Liver (tissue), 8 donors: ENCODE measurements at regions not wholly inside any gene's neighbourhood (a gene's known extent, or its start where the extent isn't known, plus 50 kb on each side); places are given as distances from the start of the nearest gene placed in this dataset.

Experiments
- DNase-seq: peaks from one replicate; pipeline ENCODE4 v3.0.0-alpha.2; 2017; ENCODE audit warnings: low spot score
- H3K27ac ChIP-seq, 2 donors: one replicate each; pipeline ENCODE4 v1.7.0; 2013; ENCODE audit warnings: inconsistent platforms in 2 of 2, low read length in 2 of 2, control low read depth in 1 of 2, low read depth in 1 of 2, mild to moderate bottlenecking in 1 of 2
- H3K27me3 ChIP-seq, 4 donors: one replicate each; pipeline versions ENCODE4 v1.6.1 to v1.7.0; 2013; ENCODE audit warnings: low read length in 3 of 4, inconsistent platforms in 1 of 4, mild to moderate bottlenecking in 1 of 4, moderate library complexity in 1 of 4; ENCODE audit not compliant: control insufficient read depth in 4 of 4, insufficient read depth in 4 of 4
- H3K36me3 ChIP-seq, 4 donors: one replicate each; pipeline versions ENCODE4 v1.6.1 to v1.7.0; 2013; ENCODE audit warnings: low read length in 3 of 4, mild to moderate bottlenecking in 3 of 4, low read depth in 1 of 4, moderate library complexity in 1 of 4; ENCODE audit not compliant: control insufficient read depth in 4 of 4, insufficient read depth in 3 of 4
- H3K4me1 ChIP-seq, 4 donors: one replicate each; pipeline versions ENCODE4 v1.6.1 to v1.7.0; 2013; ENCODE audit warnings: low read length in 3 of 4, mild to moderate bottlenecking in 3 of 4, moderate library complexity in 1 of 4; ENCODE audit not compliant: control insufficient read depth in 4 of 4, insufficient read depth in 4 of 4
- H3K4me3 ChIP-seq, 3 donors: one replicate each; pipeline versions ENCODE4 v1.6.1 to v1.7.0; 2013; ENCODE audit warnings: low read length in 3 of 3, control low read depth in 1 of 3, low read depth in 1 of 3, mild to moderate bottlenecking in 1 of 3
- H3K9ac ChIP-seq, 2 donors: one replicate each; pipeline ENCODE4 v1.7.0; 2013; ENCODE audit warnings: low read length in 2 of 2, mild to moderate bottlenecking in 2 of 2, moderate library complexity in 2 of 2, control low read depth in 1 of 2, low read depth in 1 of 2
- H3K9me3 ChIP-seq, 4 donors: one replicate each; pipeline versions ENCODE4 v1.6.1 to v1.7.0; 2013; ENCODE audit warnings: low read length in 3 of 4; ENCODE audit not compliant: control insufficient read depth in 4 of 4
- EGR1 ChIP-seq, 2 donors: IDR thresholded peaks; 2 replicates each; pipeline ENCODE4 v1.6.1; 2016 to 2018; ENCODE audit warnings: antibody characterized with exemption in 2 of 2, low read depth in 2 of 2
- FOXA1 ChIP-seq: IDR thresholded peaks from 2 replicates; pipeline ENCODE4 v1.6.1; 2016; ENCODE audit warnings: antibody characterized with exemption
- FOXA2 ChIP-seq: IDR thresholded peaks from 2 replicates; pipeline ENCODE4 v1.6.1; 2016; ENCODE audit warnings: antibody characterized with exemption
- GABPA ChIP-seq, 2 donors: IDR thresholded peaks in 1 of 2; conservative IDR thresholded peaks in 1 of 2; 2 replicates each; pipeline ENCODE4 v1.6.1; 2016; ENCODE audit warnings: antibody characterized with exemption in 2 of 2, mild to moderate bottlenecking in 1 of 2, moderate library complexity in 1 of 2
- HNF4A ChIP-seq, 2 donors: conservative IDR thresholded peaks; 2 replicates each; pipeline ENCODE4 v1.6.1; 2016; ENCODE audit warnings: antibody characterized with exemption in 2 of 2, mild to moderate bottlenecking in 2 of 2
- HNF4G ChIP-seq: IDR thresholded peaks from 2 replicates; pipeline ENCODE4 v1.6.1; 2016; ENCODE audit warnings: antibody characterized with exemption
- JUND ChIP-seq, 2 donors: IDR thresholded peaks; 2 replicates each; pipeline ENCODE4 v1.6.1; 2016; ENCODE audit warnings: antibody characterized with exemption in 2 of 2
- NR2F2 ChIP-seq: IDR thresholded peaks from 2 replicates; pipeline ENCODE4 v1.6.1; 2016; ENCODE audit warnings: antibody characterized with exemption
- RAD21 ChIP-seq, 2 donors: IDR thresholded peaks; 2 replicates each; pipeline ENCODE4 v1.6.1; 2016; ENCODE audit warnings: antibody characterized with exemption in 2 of 2, mild to moderate bottlenecking in 2 of 2
- RXRA ChIP-seq, 2 donors: IDR thresholded peaks; 2 replicates each; pipeline ENCODE4 v1.6.1; 2017 to 2018; ENCODE audit warnings: antibody characterized with exemption in 2 of 2, mild to moderate bottlenecking in 1 of 2
- SP1 ChIP-seq: IDR thresholded peaks from 2 replicates; pipeline ENCODE4 v1.6.1; 2018; ENCODE audit warnings: antibody characterized with exemption, mild to moderate bottlenecking
- TAF1 ChIP-seq: conservative IDR thresholded peaks from 2 replicates; pipeline ENCODE4 v1.6.1; 2016; ENCODE audit warnings: antibody characterized with exemption, mild to moderate bottlenecking
- YY1 ChIP-seq: IDR thresholded peaks from 2 replicates; pipeline ENCODE4 v1.6.1; 2016; ENCODE audit warnings: antibody characterized with exemption, mild to moderate bottlenecking
- WGBS: extraction: QIAGEN DNeasy Blood & Tissue Kit; methylation state at CpG from one replicate; pipeline ENCODE4 v1.1.7; 2013; 5-methylcytosine and 5-hydroxymethylcytosine counted together
- TF ChIP-seq, protein P1 (sequence below): IDR thresholded peaks from 2 replicates; pipeline ENCODE4 v1.6.1; 2016; ENCODE audit warnings: antibody characterized with exemption
- TF ChIP-seq, protein P2 (sequence below): fragments of 150-350 bp; IDR thresholded peaks from 2 replicates; pipeline ENCODE4 v1.5.1; 2017; ENCODE audit warnings: improper control_type of control experiment, low read depth, low read length; ENCODE audit not compliant: missing input control
- TF ChIP-seq, protein P3 (sequence below): IDR thresholded peaks from 2 replicates; pipeline ENCODE4 v1.6.1; 2016; ENCODE audit warnings: antibody characterized with exemption, mild to moderate bottlenecking
- TF ChIP-seq, protein P4 (sequence below): IDR thresholded peaks from 2 replicates; pipeline ENCODE4 v1.6.1; 2016; ENCODE audit warnings: antibody characterized with exemption
- TF ChIP-seq, protein P5 (sequence below): IDR thresholded peaks from 2 replicates; pipeline ENCODE4 v1.6.1; 2016; ENCODE audit warnings: antibody characterized with exemption
- donor health status: healthy.
- donor health status: healthy.
- donor health status: healthy.
- donor health status: healthy.
- donor health status: healthy.

DNA sequence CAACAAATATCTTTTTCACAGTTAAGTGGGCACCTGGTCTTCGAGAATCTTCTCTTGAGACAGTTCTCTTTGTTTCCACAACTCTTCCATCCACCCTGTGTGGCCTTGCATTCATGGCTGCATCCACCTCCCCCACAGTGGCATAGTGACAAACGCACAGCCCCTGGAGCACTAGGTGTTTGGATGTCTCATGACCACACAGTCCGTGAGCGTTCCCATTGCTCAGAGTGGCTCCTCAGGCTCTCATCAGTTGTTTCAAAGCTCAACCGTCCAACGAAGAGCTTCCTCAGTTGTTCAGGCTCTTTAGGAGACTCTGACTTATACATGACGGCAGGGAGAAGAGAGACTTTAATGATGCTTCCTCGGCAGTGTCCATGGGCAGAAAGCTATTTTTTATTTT, 191.6 kb downstream of the CDRT15L2 start:
- no peak overlapping the region for H3K4me3 ChIP-seq
- H3K9me3 ChIP-seq = no peaks in the 10 kb centered on the region
- no peak for DNase-seq
- WGBS = 81% methylated on average over 8 of the region's 8 CpGs
- H3K4me1 ChIP-seq = no peaks in the 10 kb centered on the region
- no peak overlapping the region for H3K9ac ChIP-seq
- H3K27ac ChIP-seq = no peak overlapping the region
- no peaks in the 10 kb centered on the region for H3K36me3 ChIP-seq
- TF ChIP-seq JUND (IDR thresholded peaks at IDR 0.05) (no peak), RXRA (IDR thresholded peaks at IDR 0.05) (no peak), SP1 (no peak), TAF1 (no peak), HNF4A (conservative IDR thresholded peaks at IDR 0.05) (no peak), YY1 (no peak), NR2F2 (no peak), FOXA1 (no peak), EGR1 (IDR thresholded peaks at IDR 0.05; ENCODE audit: low read depth in 2 of 2) (no peak), GABPA (IDR thresholded peaks at IDR 0.05 in 1 of 2, conservative IDR thresholded peaks at IDR 0.05 in 1 of 2) (no peak), RAD21 (IDR thresholded peaks at IDR 0.05) (no peak), HNF4G (no peak), FOXA2 (no peak)
- TF ChIP-seq, protein P1, sequence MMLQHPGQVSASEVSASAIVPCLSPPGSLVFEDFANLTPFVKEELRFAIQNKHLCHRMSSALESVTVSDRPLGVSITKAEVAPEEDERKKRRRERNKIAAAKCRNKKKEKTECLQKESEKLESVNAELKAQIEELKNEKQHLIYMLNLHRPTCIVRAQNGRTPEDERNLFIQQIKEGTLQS = no peak
- TF ChIP-seq, protein P2, sequence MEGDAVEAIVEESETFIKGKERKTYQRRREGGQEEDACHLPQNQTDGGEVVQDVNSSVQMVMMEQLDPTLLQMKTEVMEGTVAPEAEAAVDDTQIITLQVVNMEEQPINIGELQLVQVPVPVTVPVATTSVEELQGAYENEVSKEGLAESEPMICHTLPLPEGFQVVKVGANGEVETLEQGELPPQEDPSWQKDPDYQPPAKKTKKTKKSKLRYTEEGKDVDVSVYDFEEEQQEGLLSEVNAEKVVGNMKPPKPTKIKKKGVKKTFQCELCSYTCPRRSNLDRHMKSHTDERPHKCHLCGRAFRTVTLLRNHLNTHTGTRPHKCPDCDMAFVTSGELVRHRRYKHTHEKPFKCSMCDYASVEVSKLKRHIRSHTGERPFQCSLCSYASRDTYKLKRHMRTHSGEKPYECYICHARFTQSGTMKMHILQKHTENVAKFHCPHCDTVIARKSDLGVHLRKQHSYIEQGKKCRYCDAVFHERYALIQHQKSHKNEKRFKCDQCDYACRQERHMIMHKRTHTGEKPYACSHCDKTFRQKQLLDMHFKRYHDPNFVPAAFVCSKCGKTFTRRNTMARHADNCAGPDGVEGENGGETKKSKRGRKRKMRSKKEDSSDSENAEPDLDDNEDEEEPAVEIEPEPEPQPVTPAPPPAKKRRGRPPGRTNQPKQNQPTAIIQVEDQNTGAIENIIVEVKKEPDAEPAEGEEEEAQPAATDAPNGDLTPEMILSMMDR = no peak
- TF ChIP-seq, protein P3, sequence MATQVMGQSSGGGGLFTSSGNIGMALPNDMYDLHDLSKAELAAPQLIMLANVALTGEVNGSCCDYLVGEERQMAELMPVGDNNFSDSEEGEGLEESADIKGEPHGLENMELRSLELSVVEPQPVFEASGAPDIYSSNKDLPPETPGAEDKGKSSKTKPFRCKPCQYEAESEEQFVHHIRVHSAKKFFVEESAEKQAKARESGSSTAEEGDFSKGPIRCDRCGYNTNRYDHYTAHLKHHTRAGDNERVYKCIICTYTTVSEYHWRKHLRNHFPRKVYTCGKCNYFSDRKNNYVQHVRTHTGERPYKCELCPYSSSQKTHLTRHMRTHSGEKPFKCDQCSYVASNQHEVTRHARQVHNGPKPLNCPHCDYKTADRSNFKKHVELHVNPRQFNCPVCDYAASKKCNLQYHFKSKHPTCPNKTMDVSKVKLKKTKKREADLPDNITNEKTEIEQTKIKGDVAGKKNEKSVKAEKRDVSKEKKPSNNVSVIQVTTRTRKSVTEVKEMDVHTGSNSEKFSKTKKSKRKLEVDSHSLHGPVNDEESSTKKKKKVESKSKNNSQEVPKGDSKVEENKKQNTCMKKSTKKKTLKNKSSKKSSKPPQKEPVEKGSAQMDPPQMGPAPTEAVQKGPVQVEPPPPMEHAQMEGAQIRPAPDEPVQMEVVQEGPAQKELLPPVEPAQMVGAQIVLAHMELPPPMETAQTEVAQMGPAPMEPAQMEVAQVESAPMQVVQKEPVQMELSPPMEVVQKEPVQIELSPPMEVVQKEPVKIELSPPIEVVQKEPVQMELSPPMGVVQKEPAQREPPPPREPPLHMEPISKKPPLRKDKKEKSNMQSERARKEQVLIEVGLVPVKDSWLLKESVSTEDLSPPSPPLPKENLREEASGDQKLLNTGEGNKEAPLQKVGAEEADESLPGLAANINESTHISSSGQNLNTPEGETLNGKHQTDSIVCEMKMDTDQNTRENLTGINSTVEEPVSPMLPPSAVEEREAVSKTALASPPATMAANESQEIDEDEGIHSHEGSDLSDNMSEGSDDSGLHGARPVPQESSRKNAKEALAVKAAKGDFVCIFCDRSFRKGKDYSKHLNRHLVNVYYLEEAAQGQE = no peak
- TF ChIP-seq, protein P4, sequence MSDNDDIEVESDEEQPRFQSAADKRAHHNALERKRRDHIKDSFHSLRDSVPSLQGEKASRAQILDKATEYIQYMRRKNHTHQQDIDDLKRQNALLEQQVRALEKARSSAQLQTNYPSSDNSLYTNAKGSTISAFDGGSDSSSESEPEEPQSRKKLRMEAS = no peak
- TF ChIP-seq, protein P5, sequence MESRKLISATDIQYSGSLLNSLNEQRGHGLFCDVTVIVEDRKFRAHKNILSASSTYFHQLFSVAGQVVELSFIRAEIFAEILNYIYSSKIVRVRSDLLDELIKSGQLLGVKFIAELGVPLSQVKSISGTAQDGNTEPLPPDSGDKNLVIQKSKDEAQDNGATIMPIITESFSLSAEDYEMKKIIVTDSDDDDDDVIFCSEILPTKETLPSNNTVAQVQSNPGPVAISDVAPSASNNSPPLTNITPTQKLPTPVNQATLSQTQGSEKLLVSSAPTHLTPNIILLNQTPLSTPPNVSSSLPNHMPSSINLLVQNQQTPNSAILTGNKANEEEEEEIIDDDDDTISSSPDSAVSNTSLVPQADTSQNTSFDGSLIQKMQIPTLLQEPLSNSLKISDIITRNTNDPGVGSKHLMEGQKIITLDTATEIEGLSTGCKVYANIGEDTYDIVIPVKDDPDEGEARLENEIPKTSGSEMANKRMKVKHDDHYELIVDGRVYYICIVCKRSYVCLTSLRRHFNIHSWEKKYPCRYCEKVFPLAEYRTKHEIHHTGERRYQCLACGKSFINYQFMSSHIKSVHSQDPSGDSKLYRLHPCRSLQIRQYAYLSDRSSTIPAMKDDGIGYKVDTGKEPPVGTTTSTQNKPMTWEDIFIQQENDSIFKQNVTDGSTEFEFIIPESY = no peak
- no peaks in the 10 kb centered on the region for H3K27me3 ChIP-seq
